Upper lobe of right lung (tissue), 1 donor: ENCODE measurements at regions not wholly inside any gene's neighbourhood (a gene's known extent, or its start where the extent isn't known, plus 50 kb on each side); places are given as distances from the start of the nearest gene placed in this dataset.

Source experiments
- ATAC-seq: fragments of 200-7000 bp; cut with Tn5 transposase; one replicate; pipeline ENCODE4 v1.9.1; 2020; ENCODE audit warnings: mild to moderate bottlenecking, moderate library complexity
- DNase-seq: peaks from one replicate; pipeline ENCODE4 v3.0.0-alpha.2; 2020
- H3K27ac ChIP-seq: fragments of 200-600 bp; one replicate; pipeline ENCODE4 v1.8.0; 2022
- H3K27me3 ChIP-seq: fragments of 200-600 bp; one replicate; pipeline ENCODE4 v1.8.0; 2022; ENCODE audit warnings: mild to moderate bottlenecking
- H3K36me3 ChIP-seq: fragments of 200-600 bp; one replicate; pipeline ENCODE4 v1.8.0; 2022
- H3K4me1 ChIP-seq: fragments of 200-600 bp; one replicate; pipeline ENCODE4 v1.8.0; 2022
- H3K4me3 ChIP-seq: fragments of 200-600 bp; one replicate; pipeline ENCODE4 v1.8.0; 2022; ENCODE audit warnings: mild to moderate bottlenecking
- H3K9me3 ChIP-seq: fragments of 200-600 bp; one replicate; pipeline ENCODE4 v1.8.0; 2022
- intact Hi-C: fragments of 100-400 bp; cut with DNase I; formaldehyde crosslinking; loops from one replicate; pipeline ENCODE4 v1.11.0; 2022
- TF ChIP-seq, protein P1 (sequence below): fragments of 200-600 bp; IDR thresholded peaks from one replicate; pipeline ENCODE4 v1.8.0; 2022; ENCODE audit warnings: antibody characterized with exemption
- donor health status: DM: no; HTN: yes; CAD: no; lungs with severe emphysema.

DNA sequence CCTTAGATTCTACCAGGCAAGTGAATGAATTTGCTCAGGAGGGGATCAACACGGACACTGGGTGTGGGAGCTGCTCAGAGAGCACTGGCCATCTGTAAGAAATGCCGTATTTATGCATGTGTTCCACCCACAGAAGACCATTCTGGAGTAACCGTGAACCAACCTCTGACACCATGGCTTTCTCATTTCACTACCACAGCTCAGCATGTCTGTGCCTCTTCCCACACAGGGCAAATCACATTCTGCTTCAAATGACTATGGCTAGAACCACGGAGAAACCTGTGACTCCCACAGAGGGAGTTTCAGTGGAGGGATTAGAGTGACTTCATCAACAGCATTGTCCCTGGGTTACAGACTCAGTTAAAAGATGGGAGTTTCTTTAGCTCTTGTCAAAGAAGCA is 893.4 kb downstream of the XPNPEP1 start:
- intact Hi-C loops, result no loop called here
- no peaks in the 10 kb centered on the region for H3K9me3 ChIP-seq
- DNase-seq, result no peak
- no peak overlapping the region for H3K4me3 ChIP-seq
- no peak overlapping the region for H3K27ac ChIP-seq
- H3K27me3 ChIP-seq, result no peaks in the 10 kb centered on the region
- H3K36me3 ChIP-seq, result no peaks in the 10 kb centered on the region
- ATAC-seq, result no peak
- TF ChIP-seq, protein P1, sequence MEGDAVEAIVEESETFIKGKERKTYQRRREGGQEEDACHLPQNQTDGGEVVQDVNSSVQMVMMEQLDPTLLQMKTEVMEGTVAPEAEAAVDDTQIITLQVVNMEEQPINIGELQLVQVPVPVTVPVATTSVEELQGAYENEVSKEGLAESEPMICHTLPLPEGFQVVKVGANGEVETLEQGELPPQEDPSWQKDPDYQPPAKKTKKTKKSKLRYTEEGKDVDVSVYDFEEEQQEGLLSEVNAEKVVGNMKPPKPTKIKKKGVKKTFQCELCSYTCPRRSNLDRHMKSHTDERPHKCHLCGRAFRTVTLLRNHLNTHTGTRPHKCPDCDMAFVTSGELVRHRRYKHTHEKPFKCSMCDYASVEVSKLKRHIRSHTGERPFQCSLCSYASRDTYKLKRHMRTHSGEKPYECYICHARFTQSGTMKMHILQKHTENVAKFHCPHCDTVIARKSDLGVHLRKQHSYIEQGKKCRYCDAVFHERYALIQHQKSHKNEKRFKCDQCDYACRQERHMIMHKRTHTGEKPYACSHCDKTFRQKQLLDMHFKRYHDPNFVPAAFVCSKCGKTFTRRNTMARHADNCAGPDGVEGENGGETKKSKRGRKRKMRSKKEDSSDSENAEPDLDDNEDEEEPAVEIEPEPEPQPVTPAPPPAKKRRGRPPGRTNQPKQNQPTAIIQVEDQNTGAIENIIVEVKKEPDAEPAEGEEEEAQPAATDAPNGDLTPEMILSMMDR, result no peak
- H3K4me1 ChIP-seq, result no peaks in the 10 kb centered on the region

DNA sequence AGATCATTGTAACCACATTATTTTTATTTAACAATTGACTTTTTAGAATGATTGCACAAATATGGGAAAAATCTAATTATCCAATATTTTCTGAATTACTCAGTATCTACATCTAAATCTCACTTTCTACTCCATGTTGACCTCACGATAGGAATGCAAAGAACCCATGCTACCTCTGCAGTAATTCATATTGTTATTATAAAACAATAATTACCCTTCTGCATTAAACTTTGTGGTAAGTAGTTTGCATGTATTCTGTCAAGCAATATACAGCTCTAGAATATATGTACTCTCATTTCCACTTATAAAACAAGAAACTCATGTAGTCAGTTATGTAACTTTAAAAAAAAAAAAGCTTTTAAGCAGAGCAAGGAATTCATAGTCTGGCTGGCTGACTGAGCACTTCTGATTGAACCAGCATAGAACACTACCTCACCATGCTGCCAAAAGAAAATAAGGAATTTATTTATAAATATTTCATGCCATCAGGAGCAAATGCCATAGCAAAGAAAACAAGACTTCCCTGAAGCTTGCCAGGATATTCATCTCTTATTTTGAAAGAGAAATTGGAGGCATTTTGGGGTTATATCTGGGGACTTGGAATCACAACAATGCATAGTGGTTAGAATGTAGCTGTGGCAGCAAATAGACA is 895.7 kb downstream of the XPNPEP1 start:
- ATAC-seq, result no peak
- intact Hi-C loops, result no loop called here
- no peaks in the 10 kb centered on the region for H3K4me1 ChIP-seq
- DNase-seq, result no peak
- H3K27me3 ChIP-seq, result no peaks in the 10 kb centered on the region
- no peak overlapping the region for H3K27ac ChIP-seq
- no peaks in the 10 kb centered on the region for H3K36me3 ChIP-seq
- H3K9me3 ChIP-seq, result no peaks in the 10 kb centered on the region
- H3K4me3 ChIP-seq, result no peak overlapping the region
- TF ChIP-seq, protein P1, result no peak

DNA sequence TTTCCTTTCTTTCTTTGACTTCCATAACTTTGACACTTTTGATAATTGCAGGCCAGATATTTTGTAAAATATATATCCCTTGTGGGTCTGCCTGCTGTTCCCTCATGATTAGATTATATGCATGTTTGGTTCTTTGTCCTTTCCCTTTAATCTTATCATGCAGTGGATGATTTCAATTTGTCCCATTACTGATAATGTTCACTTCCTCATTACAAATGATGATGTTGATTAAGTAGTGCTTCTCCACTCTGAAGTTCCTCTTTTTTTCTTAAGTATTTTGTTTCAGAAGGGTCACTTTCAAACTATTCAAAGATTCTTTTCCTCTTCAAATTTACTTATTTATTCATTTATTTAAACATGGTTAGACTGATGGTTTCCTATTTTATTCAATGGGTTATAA is 898.1 kb downstream of the XPNPEP1 start:
- DNase-seq, result no peak

DNA sequence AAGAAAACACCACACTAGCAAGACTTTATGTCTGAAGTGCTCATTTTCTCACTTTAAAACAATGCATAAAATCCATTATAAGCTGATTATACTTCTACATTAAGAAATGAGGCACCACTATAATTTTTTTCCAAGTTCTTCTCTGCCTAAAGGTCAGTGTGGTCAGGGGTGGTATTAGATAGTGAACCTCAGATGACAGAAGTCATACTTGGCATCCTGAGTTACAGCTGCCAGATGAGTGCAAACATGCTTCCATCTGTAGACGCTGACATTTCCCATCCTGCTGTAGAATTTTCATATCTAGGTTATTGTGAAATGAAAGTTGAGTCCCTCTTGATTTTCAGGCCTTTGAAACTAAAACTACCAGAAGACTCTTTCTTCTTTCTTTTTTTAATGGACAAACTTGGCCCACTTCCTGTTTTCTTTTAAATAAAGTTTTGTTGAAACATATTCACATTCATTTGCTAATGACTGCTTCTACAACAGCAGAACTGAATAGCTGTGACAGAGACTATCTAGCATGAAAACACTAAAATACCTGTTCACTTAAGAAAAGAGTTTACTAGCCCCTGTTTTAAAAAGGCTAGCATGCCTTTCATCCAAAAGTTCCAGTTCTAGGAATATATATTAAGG is 900.8 kb downstream of the XPNPEP1 start:
- TF ChIP-seq, protein P1, result no peak
- H3K4me1 ChIP-seq, result no peaks in the 10 kb centered on the region
- DNase-seq, result no peak
- no peak overlapping the region for H3K27ac ChIP-seq
- H3K9me3 ChIP-seq, result no peaks in the 10 kb centered on the region
- intact Hi-C loops, result no loop called here
- ATAC-seq, result no peak
- no peak overlapping the region for H3K4me3 ChIP-seq
- no peaks in the 10 kb centered on the region for H3K36me3 ChIP-seq
- no peaks in the 10 kb centered on the region for H3K27me3 ChIP-seq

More for the DNA sequence above, 898.1 kb downstream of the XPNPEP1 start:
- no peaks in the 10 kb centered on the region for H3K36me3 ChIP-seq
- no peaks in the 10 kb centered on the region for H3K27me3 ChIP-seq
- ATAC-seq, result no peak
- H3K4me3 ChIP-seq, result no peak overlapping the region
- H3K4me1 ChIP-seq, result no peaks in the 10 kb centered on the region
- intact Hi-C loops, result no loop called here
- no peak overlapping the region for H3K27ac ChIP-seq
- H3K9me3 ChIP-seq, result no peaks in the 10 kb centered on the region
- TF ChIP-seq, protein P1, result no peak

DNA sequence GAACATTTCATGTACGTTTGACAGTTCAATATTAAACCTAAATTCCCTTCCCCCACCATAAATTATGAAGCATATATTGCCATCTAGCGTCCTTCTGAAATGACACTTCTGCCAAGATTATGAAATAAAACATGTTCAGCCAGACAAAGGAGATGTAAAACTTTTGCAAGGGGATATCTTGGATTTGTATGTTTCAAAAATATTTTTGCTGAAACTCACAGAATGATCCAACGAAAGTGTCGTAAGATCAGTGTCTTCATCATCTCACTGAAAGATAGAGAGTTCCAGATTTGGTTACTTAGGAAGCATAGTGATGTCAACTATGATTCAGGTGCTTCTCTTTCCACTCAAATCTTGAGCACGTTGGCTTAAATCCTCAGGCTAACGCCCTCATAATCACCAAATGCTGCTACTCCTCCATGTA is 904.3 kb downstream of the XPNPEP1 start:
- TF ChIP-seq, protein P1, result peak; percentile 18
- no peaks in the 10 kb centered on the region for H3K27me3 ChIP-seq
- no peak overlapping the region for H3K27ac ChIP-seq
- no peak overlapping the region for H3K4me3 ChIP-seq
- ATAC-seq, result no peak
- H3K4me1 ChIP-seq, result no peaks in the 10 kb centered on the region
- no peak for DNase-seq
- H3K9me3 ChIP-seq, result no peaks in the 10 kb centered on the region
- intact Hi-C loops, result no loop called here
- H3K36me3 ChIP-seq, result no peaks in the 10 kb centered on the region
